ENCODE measurements at regions not wholly inside any gene's neighbourhood (a gene's known extent, or its start where the extent isn't known, plus 50 kb on each side); places are given as distances from the start of the nearest gene placed in this dataset.

DNA sequence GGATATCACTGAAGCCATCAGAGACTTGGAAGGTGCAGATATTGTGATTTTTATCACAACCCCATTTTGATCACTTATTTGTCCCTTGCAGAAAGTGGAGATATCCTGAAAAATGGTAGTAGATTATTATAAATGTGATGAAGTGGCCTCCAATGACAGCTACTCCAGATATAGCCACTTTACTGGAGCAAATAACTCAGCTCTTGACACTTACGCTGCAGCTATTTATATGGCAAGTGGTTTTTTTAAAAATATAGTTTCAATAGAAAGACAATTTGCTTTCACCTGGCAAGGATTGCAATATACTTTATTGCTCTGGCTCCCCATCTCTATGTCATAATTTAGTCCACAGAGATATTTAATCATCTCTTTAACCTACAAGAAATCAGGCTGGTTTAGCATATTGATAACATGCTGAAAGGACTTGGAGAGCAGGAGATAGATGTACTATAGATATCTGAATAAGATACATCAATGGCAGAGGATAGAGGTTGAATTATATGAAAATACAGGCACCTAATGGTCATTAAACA, 182.8 kb upstream of the SKOR2 start:
- Histone ChIP-seq H3K9me3 (ENCODE audit: insufficient read depth, low read length) (no peaks in the 10 kb centered on the region), H3K36me3 (ENCODE audit: low read length) (no peaks in the 10 kb centered on the region), H2AFZ (ENCODE audit: low read depth, low read length, severe bottlenecking) (no peak overlapping the region), H3K4me3 (ENCODE audit: insufficient read depth, low read length, poor library complexity, severe bottlenecking) (no peak overlapping the region), H3K9ac (ENCODE audit: low read length) (no peak overlapping the region), H3K4me2 (ENCODE audit: low read depth, low read length, poor library complexity, severe bottlenecking) (no peak overlapping the region), H3K27ac (ENCODE audit: low read depth, low read length) (no peak overlapping the region), H3F3A (ENCODE audit: insufficient read depth) (no peaks in the 10 kb centered on the region), H4K20me1 (ENCODE audit: low read depth, low read length) (no peaks in the 10 kb centered on the region), H3K9me2 (replicated peaks; ENCODE audit: insufficient read depth, low read length) (no peaks in the 10 kb centered on the region), H3K27me3 (ENCODE audit: low read length) (no peaks in the 10 kb centered on the region), H3K79me2 (ENCODE audit: insufficient read depth, low read length) (no peaks in the 10 kb centered on the region)
- TF ChIP-seq EZH2phosphoT487 (conservative IDR thresholded peaks at IDR 0.05; ENCODE audit: low read length) (no peak), CTCF (IDR thresholded peaks at IDR 0.05; ENCODE audit: insufficient read depth, low read length, poor library complexity, severe bottlenecking) (no peak)

DNA sequence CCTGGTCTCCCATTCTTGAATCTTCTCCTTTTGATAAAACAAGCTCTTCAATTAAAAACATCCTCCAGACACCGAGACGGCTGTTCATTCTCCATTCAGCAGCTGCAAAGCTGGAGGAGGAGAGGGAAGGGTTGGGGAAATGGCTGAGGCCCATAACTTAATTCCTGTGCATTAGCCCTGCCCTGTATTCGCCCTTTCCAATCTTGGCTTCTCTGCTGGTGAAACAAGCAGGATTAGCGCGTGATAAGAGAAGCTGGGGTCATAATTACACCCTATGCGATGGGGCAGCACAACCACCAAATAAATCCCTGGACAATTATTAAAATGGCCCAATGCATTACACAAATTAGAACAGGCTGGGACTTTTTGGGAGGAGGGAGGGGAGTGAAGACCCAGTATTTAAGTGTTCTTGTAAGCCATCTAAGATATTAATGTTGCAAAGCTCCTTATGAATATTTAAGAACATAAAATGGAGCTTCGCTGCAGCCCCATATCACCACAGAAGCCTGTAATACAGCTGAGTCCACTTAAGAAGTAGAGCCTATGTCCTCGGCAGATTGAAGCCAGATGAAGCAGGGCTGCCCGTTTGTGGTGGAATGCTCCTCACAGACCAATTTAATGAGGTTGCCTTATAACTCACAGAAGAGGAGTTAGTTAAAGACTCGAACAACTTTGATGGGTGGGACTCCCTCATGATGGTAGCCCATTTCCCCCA, 176.6 kb upstream of the SKOR2 start:
- no peak overlapping the region for H3K4me3 ChIP-seq (ENCODE audit: insufficient read depth, low read length, poor library complexity, severe bottlenecking)
- no peaks in the 10 kb centered on the region for H3F3A ChIP-seq (ENCODE audit: insufficient read depth)
- no peak overlapping the region for H3K4me2 ChIP-seq (ENCODE audit: low read depth, low read length, poor library complexity, severe bottlenecking)
- H3K9me2 ChIP-seq (replicated peaks; ENCODE audit: insufficient read depth, low read length): no peaks in the 10 kb centered on the region
- H3K9ac ChIP-seq (ENCODE audit: low read length): no peak overlapping the region
- no peaks in the 10 kb centered on the region for H3K27me3 ChIP-seq (ENCODE audit: low read length)
- no peak overlapping the region for H3K27ac ChIP-seq (ENCODE audit: low read depth, low read length)
- H3K79me2 ChIP-seq (ENCODE audit: insufficient read depth, low read length): no peaks in the 10 kb centered on the region
- H3K36me3 ChIP-seq (ENCODE audit: low read length): no peaks in the 10 kb centered on the region
- no peaks in the 10 kb centered on the region for H4K20me1 ChIP-seq (ENCODE audit: low read depth, low read length)
- no peak overlapping the region for H2AFZ ChIP-seq (ENCODE audit: low read depth, low read length, severe bottlenecking)
- H3K9me3 ChIP-seq (ENCODE audit: insufficient read depth, low read length): no peaks in the 10 kb centered on the region
- no peak for TF ChIP-seq EZH2phosphoT487 (conservative IDR thresholded peaks at IDR 0.05; ENCODE audit: low read length)
- no peak for TF ChIP-seq CTCF (IDR thresholded peaks at IDR 0.05; ENCODE audit: insufficient read depth, low read length, poor library complexity, severe bottlenecking)

DNA sequence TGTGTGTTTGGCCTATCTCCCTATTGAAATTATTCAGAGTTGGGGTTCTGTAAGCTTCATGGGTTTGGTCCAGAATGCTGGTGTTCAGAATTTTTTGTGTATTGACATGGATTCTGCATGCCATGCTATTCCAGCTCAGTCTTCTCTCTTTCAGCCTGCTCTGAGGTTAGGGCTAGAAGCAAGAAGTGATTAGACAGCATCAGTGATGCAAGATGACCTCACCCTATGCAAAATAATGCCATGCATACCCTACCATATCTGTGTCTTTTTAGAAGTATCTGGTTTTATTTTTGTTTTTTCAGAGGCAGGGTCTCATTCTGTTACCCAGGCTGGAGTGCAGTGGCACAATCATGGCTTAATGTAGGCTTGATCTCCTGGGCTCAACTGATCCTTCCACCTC, 175.6 kb upstream of the SKOR2 start:
- Histone ChIP-seq H3K9ac (ENCODE audit: low read length) (no peak overlapping the region), H3K36me3 (ENCODE audit: low read length) (no peaks in the 10 kb centered on the region), H3F3A (ENCODE audit: insufficient read depth) (no peaks in the 10 kb centered on the region), H3K9me2 (replicated peaks; ENCODE audit: insufficient read depth, low read length) (no peaks in the 10 kb centered on the region), H4K20me1 (ENCODE audit: low read depth, low read length) (no peaks in the 10 kb centered on the region), H3K9me3 (ENCODE audit: insufficient read depth, low read length) (no peaks in the 10 kb centered on the region), H3K27ac (ENCODE audit: low read depth, low read length) (no peak overlapping the region), H3K79me2 (ENCODE audit: insufficient read depth, low read length) (no peaks in the 10 kb centered on the region), H3K27me3 (ENCODE audit: low read length) (no peaks in the 10 kb centered on the region), H2AFZ (ENCODE audit: low read depth, low read length, severe bottlenecking) (no peak overlapping the region), H3K4me3 (ENCODE audit: insufficient read depth, low read length, poor library complexity, severe bottlenecking) (no peak overlapping the region), H3K4me2 (ENCODE audit: low read depth, low read length, poor library complexity, severe bottlenecking) (no peak overlapping the region)
- no peak for TF ChIP-seq CTCF (IDR thresholded peaks at IDR 0.05; ENCODE audit: insufficient read depth, low read length, poor library complexity, severe bottlenecking)
- TF ChIP-seq EZH2phosphoT487 (conservative IDR thresholded peaks at IDR 0.05; ENCODE audit: low read length): no peak
